ENCODE measurements at regions not wholly inside any gene's neighbourhood (a gene's known extent, or its start where the extent isn't known, plus 50 kb on each side); places are given as distances from the start of the nearest gene placed in this dataset.

DNA sequence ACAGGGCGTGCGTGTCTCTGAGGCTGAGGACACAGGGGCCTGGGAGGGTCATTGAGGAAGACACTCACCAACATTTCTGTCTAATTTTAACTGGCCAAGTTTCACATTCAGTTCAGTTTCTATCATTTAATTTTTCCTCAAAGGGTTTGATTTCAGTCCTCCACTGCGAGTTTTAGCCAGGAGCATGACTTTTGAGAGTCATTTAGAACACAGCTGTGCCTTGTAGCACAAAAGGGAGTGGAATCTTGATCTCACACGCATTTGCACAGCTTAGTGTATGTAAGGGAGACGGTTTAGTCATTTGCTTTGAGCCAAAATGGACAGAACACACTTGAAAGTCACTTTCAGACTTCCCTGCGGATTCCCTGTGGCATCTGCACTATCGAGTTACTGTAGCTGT, 1090.8 kb downstream of the BCL11B start:
- intact Hi-C loops (cut with DNase I): no loop called here
- DNase-seq (ENCODE audit: low spot score): no peak

DNA sequence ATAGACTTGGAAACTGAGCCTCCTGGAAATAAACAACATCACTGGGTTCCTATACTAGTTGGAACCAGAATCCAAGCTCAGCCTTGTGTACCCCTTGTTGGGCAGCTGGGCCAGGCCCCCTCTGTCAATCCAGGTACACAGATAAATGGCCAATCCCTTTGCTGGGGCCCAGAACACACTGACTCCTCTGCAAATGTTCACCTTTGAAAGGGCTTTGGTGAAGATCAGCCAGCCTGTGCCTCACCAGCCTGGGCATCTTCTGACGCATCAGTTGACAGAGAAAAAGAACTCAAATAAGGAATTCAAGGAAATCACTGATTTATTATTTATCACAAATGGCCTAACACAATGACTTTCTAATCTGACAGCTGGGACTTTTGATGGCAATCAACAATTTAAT, 1090.2 kb downstream of the BCL11B start:
- no peak for DNase-seq (ENCODE audit: low spot score)
- intact Hi-C loops (cut with DNase I): no loop called here

- DNase-seq (ENCODE audit: low spot score): no peak
- intact Hi-C loops (cut with DNase I): no loop called here
Measured at GRCh38 chr14:98182393-98183055, 1089.5 kb downstream of the BCL11B start.

DNA sequence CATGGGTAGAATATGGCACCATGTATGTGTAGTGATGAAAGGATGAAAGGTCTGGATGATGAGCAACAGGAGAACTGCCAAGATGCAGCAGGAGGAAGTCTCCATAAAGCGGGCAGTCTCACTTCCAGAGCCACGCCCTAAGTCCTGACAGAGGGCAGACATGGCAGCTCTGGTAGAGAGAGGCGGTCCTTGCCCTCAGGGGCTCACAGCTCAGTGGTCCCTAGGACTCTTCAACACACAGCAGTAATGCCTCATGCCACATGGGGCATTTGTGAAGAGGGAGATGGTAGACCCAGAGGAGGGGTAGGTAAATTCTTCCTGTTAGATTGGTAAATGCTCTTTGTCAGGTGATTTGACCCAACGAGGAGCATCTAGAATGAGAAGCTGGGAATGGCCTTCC, 1088.4 kb downstream of the BCL11B start:
- DNase-seq (ENCODE audit: low spot score): no peak

DNA sequence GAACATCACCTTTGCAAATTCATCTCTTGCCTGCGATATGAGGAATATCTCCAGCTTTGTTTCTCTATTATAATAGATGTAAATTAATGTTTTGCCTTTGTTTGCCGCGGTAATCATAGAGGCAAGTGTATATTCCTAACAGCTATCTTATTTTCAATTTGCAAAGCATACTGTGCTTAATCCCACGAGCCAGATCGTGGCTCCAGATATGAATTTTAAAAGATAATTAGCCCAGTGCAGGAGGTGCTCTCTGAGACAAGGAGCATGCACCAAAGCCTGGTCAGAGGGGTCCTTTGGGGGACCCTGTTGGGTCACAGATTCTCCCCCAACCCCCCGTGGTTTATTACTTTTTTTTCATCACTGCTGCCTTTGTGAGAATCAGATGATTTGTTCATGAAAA, 1087.5 kb downstream of the BCL11B start:
- intact Hi-C loops (cut with DNase I): no loop called here

More for the DNA sequence above, 1088.4 kb downstream of the BCL11B start:
- intact Hi-C loops (cut with DNase I): no loop called here

DNA sequence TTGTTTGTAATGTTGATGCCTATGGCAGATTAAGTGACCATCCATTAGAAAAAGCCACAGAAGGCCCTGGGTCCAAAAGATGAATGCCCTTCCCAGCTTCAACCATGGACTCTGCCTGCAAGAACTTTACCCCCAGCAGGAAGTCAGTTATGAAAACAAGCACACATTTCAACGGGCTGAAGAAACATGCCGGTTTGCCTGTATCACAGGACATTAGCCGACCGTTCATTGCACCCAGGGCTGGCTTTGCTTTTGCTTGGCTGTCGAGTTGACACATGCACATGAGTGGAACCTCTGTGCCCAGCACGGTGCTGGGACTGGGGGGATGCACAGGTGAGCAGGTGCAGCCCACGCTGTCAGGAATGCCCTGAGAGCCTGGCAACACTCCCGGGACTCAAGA, 1087.0 kb downstream of the BCL11B start:
- DNase-seq (ENCODE audit: low spot score): no peak
- intact Hi-C loops (cut with DNase I): no loop called here

More for the DNA sequence above, 1087.5 kb downstream of the BCL11B start:
- DNase-seq (ENCODE audit: low spot score): no peak

GRCh38 chr14:98186140-98186539, 1085.9 kb downstream of the BCL11B start:
- intact Hi-C loops (cut with DNase I): no loop called here

GRCh38 chr14:98187281-98187680, 1084.7 kb downstream of the BCL11B start:
- intact Hi-C loops (cut with DNase I): no loop called here
- no peak for DNase-seq (ENCODE audit: low spot score)

More at GRCh38 chr14:98186140-98186539, 1085.9 kb downstream of the BCL11B start:
- DNase-seq (ENCODE audit: low spot score): no peak

DNA sequence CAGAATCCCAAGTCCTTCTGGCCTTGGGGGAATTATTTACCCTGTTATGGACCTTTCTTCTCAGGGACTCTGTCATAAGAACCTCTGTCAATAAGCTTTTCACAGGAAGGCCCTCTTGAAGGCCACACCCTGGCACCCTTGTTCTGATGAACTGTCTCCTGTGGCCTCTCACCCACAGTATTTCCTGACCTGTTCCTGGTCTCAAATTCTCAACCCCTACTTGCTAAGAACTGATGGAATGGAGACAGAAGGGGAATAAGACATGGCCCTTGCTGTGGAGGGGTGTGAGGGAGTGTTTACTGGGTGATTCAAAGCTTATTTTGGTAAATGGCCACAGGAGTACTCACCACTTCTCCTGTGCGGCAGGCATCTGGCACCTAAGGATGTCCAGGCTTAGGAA, 1082.9 kb downstream of the BCL11B start:
- no peak for DNase-seq (ENCODE audit: low spot score)

GRCh38 chr14:98189511-98189910, 1082.5 kb downstream of the BCL11B start:
- intact Hi-C loops (cut with DNase I): no loop called here
- no peak for DNase-seq (ENCODE audit: low spot score)

More for the DNA sequence above, 1082.9 kb downstream of the BCL11B start:
- intact Hi-C loops (cut with DNase I): no loop called here

GRCh38 chr14:98189944-98190343, 1082.1 kb downstream of the BCL11B start:
- intact Hi-C loops (cut with DNase I): no loop called here
- DNase-seq (ENCODE audit: low spot score): no peak

GRCh38 chr14:98192946-98193345, 1079.1 kb downstream of the BCL11B start:
- intact Hi-C loops (cut with DNase I): no loop called here
- no peak for DNase-seq (ENCODE audit: low spot score)

DNA sequence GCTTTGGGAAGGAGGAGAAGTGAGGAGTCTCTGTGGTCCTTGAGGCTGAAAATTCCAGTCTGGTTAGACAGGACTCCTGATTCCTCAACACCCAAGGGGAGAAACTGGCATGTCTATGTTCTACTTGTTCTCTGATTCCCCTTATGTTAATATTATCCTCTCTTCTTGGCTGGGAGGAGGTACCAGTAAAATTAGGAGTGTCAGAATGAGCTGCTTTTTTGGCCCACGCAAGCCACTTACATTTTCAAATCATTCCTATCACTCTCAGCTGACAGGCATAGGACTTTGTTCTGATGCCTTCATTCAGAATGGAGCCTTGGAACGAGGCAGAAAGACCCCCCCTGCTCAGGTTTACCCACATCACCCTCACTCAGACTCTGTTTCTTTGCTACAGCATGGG, 1077.2 kb downstream of the BCL11B start:
- no peak for DNase-seq (ENCODE audit: low spot score)
- intact Hi-C loops (cut with DNase I): no loop called here

DNA sequence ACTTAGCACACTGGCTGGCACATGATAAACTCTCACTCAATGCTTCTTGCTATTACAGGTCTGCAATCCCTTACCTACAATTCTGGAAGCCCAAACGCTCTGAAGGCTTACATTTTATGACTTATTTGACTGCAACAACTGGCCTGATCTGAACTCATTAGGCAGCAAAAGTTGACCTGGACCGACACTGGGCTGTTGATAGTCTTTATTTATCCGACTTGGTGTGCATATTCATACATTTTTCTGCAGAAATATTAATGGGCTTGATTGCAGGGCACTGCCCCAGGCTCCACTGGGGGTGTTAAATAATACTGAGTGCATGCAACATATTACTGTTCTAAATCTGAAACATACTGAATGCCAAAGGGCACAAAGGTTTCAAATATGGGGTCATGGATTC, 1076.7 kb downstream of the BCL11B start:
- DNase-seq (ENCODE audit: low spot score): no peak
- intact Hi-C loops (cut with DNase I): no loop called here

DNA sequence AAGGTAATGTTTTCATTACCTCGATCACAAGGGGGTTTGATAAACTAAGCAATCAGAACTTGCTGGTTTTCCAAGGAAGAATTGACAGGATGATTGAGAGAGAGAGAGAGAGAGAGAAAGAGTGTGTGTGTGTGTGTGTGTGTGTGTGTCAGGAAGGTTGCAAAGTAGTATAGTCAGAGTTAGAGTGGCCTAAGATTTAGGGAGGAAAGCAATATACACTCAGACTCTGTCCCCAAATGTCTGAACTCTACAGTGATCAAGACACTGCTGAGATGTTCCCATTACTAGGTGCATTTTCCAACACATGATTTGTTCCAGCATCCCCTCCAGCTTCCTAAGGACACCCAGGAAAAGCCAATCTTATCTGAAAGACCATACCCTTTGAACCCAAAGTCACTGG, 1074.1 kb downstream of the BCL11B start:
- intact Hi-C loops (cut with DNase I): no loop called here
- DNase-seq (ENCODE audit: low spot score): no peak

DNA sequence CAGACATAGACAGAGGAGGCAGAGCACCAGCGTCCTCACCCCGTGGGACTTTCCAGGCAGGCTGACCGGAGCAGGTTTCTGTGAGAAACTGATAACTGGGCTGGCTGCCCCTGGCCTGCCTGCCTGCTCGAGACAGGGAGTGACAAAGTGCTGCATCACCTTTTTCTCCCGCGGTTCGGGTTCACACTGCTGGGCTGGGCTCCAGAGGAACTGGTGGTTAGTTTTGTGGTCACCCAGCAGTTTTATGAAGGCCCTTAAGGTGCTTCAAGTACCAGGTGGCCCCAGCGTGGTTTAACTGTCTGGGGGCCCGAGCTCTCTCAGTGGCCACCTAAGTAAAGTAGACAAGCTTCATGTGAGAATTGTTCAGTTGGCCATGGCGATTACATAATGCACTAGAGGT, 1073.6 kb downstream of the BCL11B start:
- DNase-seq (ENCODE audit: low spot score): no peak
- intact Hi-C loops (cut with DNase I): no loop called here

DNA sequence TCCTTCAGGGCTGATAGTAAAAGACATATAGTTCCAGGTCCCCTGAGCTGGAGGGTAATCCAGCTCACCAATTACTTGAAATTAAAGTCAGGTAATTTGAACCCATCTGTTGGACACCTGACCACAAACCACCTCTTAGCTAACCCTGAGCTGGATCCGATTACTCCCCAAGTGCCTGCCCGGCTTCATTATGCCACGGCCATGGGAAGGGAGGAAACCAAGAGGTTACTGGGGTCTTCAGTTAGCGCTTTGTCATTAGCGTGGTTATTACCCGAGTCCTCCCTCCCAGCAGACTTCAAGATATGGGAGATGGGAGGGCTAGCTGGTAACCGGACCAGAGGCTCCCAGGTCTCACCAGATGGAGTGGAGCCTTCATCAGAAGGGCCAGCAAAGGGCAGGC, 1071.4 kb downstream of the BCL11B start:
- intact Hi-C loops (cut with DNase I): no loop called here
- DNase-seq (ENCODE audit: low spot score): no peak

DNA sequence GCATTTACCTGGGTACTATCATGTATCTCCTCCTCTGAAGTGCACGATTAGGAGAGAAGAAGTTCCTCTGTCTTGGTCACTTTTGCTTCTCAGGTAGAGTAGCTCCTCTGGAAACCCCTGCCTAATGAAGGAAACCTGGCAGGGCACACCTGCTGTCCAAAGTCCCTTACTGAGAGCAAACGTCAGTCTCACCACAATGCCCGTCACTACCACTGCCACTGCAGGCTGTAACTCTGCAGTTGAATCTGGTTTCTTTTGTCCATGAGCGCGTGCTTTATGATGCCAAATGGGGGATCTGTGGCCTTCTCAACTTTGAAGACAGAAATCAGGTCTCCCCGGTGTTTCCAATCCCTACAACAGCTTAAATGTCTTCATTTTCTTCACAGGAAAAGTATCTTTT, 1068.6 kb downstream of the BCL11B start:
- intact Hi-C loops (cut with DNase I): no loop called here
- DNase-seq (ENCODE audit: low spot score): no peak

GRCh38 chr14:98204139-98204538, 1067.9 kb downstream of the BCL11B start:
- intact Hi-C loops (cut with DNase I): no loop called here
- DNase-seq (ENCODE audit: low spot score): no peak

GRCh38 chr14:98207415-98207814, 1064.6 kb downstream of the BCL11B start:
- DNase-seq (ENCODE audit: low spot score): no peak

DNA sequence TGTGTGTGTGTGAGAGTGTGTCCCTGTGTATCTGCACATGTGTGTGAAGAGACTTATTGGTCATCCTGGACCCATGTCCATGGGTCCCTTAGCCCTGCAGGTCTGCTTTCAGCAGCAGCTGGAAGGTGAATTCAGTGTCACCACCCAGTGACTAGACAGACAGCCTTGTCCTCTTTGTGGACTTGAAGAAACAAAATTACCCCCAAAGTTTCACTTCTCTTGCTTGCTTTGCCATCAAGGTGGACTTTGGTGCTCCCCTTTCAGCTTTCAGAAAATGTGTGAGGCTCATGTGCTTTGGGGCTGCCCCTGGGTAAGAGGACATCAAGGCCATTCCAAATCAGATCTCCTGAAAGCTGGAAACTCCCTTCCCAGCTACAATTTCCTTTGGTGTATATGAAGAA, 1063.8 kb downstream of the BCL11B start:
- DNase-seq (ENCODE audit: low spot score): no peak
- intact Hi-C loops (cut with DNase I): no loop called here

More at GRCh38 chr14:98207415-98207814, 1064.6 kb downstream of the BCL11B start:
- intact Hi-C loops (cut with DNase I): no loop called here

DNA sequence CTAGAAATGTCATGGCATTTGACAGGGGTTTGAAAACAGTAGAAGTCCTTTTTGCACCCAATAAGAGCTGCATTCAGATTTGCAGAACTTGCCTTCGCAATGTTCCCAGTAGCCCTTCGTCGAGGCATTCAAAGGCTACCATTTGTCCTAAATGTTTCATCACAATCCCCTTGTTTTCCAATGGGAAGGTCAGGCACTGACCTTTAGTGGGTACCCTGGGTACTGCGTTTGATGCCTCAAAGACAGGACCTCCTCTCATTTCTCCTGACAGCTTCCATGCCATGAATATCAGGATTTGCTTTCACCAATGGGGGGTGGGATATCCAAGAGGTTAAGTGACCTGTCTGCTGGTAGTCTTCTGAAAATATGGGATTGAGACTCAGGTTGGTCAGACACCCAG, 1063.1 kb downstream of the BCL11B start:
- DNase-seq (ENCODE audit: low spot score): no peak
- intact Hi-C loops (cut with DNase I): no loop called here
